Nephron (organoid): ENCODE measurements at regions not wholly inside any gene's neighbourhood (a gene's known extent, or its start where the extent isn't known, plus 50 kb on each side); places are given as distances from the start of the nearest gene placed in this dataset.

Experiments used
- H3K27ac Mint-ChIP-seq, 3 experiments: 2 replicates each; pipeline ENCODE4 v1.8.0; 2020; ENCODE audit warnings: mixed read lengths in 3 of 3, mild to moderate bottlenecking in 2 of 3, moderate library complexity in 1 of 3
- H3K27me3 Mint-ChIP-seq: 2 replicates; pipeline ENCODE4 v1.8.0; 2021; ENCODE audit warnings: low read depth, mild to moderate bottlenecking, moderate library complexity, mixed read lengths
- H3K36me3 Mint-ChIP-seq: 2 replicates; pipeline ENCODE4 v1.8.0; 2020; ENCODE audit warnings: low read depth, mixed read lengths
- H3K4me1 Mint-ChIP-seq: 2 replicates; pipeline ENCODE4 v1.8.0; 2020; ENCODE audit warnings: mixed read lengths
- H3K4me3 Mint-ChIP-seq, 3 experiments: 2 replicates each; pipeline ENCODE4 v1.8.0; 2020; ENCODE audit warnings: mild to moderate bottlenecking in 3 of 3, mixed read lengths in 3 of 3, moderate library complexity in 2 of 3
- H3K9me3 Mint-ChIP-seq: 2 replicates; pipeline ENCODE4 v1.8.0; 2020; ENCODE audit warnings: mixed read lengths
- TF ChIP-seq, protein P1 (sequence below), 3 experiments: fragments of 200-600 bp; sonication (generic); IDR thresholded peaks; one replicate each; pipeline ENCODE4 v1.5.0; 2021; ENCODE audit warnings: antibody characterized with exemption in 3 of 3; ENCODE audit not compliant: unreplicated experiment in 3 of 3

DNA sequence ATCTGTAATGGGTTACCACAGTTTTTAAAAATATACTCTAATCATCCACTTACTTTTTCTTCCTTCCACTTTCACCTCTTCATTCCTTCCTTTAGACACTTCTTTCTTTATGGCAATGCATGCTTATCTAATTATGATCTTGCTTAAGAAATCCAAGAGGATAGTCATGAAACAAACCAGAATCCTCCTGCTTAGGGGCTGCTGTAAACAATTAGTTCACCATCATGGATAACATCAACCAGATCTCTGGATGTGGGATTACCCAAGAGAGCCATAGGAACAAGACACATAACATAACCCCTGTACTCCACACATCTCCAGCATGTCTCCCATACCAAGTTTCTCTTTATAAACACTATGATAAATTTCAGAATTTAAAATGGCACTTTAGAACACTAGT, 713.4 kb upstream of the PTPRD start:
- Mint-ChIP-seq H3K9me3 (no peaks in the 10 kb centered on the region), H3K27me3 (no peaks in the 10 kb centered on the region), H3K36me3 (no peaks in the 10 kb centered on the region), H3K27ac (no peak overlapping the region), H3K4me3 (no peak overlapping the region), H3K4me1 (no peaks in the 10 kb centered on the region)
- TF ChIP-seq, protein P1, sequence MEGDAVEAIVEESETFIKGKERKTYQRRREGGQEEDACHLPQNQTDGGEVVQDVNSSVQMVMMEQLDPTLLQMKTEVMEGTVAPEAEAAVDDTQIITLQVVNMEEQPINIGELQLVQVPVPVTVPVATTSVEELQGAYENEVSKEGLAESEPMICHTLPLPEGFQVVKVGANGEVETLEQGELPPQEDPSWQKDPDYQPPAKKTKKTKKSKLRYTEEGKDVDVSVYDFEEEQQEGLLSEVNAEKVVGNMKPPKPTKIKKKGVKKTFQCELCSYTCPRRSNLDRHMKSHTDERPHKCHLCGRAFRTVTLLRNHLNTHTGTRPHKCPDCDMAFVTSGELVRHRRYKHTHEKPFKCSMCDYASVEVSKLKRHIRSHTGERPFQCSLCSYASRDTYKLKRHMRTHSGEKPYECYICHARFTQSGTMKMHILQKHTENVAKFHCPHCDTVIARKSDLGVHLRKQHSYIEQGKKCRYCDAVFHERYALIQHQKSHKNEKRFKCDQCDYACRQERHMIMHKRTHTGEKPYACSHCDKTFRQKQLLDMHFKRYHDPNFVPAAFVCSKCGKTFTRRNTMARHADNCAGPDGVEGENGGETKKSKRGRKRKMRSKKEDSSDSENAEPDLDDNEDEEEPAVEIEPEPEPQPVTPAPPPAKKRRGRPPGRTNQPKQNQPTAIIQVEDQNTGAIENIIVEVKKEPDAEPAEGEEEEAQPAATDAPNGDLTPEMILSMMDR (IDR thresholded peaks at IDR 0.05; ENCODE audit: unreplicated experiment in 3 of 3): no peak

DNA sequence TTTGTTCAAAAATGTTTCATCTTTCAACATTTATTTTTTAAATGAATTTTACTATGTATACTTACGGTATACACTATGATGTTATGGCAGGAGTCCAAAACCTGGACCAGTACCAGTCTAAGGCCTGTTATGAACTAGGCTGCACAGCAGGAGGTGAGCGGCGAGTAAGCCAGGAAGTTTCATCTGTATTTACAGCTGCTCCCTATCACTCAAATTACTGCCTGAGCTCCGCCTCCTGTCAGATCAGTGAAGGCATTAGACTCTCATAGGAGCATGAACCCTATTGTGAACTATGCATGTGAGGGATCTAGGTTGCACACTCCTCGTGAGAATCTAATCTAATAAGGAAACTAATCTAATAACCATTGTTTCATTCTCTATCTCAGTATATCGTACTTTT, 715.5 kb upstream of the PTPRD start:
- Mint-ChIP-seq H3K27me3 (no peaks in the 10 kb centered on the region), H3K9me3 (no peaks in the 10 kb centered on the region), H3K4me1 (no peaks in the 10 kb centered on the region)

DNA sequence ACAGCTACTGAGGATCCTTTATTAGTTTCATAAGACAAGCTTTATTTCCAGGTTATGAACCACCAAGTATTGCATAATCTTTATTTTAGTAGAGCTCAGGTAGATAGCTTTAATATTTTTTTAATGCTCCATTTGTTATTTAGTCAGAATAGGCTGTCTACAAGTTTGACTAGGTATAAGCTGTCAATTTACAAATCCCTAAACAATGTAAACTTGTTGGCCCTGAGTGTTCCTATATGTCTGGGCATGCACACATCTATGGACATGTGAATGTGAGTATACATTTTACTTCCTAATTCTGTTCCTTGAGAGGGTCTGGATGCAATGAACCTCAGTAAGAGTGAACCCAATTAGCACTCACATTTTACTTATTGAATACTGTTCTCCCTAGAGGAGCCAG, 722.2 kb upstream of the PTPRD start:
- Mint-ChIP-seq H3K36me3 (no peaks in the 10 kb centered on the region), H3K27ac (no peak overlapping the region), H3K4me3 (no peak overlapping the region), H3K27me3 (no peaks in the 10 kb centered on the region), H3K9me3 (no peaks in the 10 kb centered on the region), H3K4me1 (no peaks in the 10 kb centered on the region)
- TF ChIP-seq, protein P1 (IDR thresholded peaks at IDR 0.05; ENCODE audit: unreplicated experiment in 3 of 3): no peak

More for the DNA sequence above, 715.5 kb upstream of the PTPRD start:
- TF ChIP-seq, protein P1 (IDR thresholded peaks at IDR 0.05; ENCODE audit: unreplicated experiment in 3 of 3): no peak
- Mint-ChIP-seq H3K36me3 (no peaks in the 10 kb centered on the region), H3K27ac (no peak overlapping the region), H3K4me3 (no peak overlapping the region)

DNA sequence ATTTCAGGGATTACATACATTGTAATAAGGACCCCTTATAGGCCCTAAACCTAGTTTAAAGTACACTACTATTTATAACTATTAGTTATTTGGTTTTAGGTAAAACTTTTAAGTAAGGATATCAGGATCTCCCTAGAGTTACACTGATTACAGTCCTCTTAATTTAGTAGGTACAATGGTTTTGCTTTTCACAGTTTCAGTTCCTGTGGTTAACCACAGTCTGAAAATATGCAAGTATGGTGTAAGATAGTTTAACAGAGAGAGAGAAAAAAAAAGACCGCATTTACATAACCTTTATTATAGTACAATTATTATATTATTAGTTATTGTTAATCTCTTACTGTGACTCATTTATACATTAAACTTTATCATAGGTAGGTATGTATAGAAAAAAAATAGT, 725.3 kb upstream of the PTPRD start:
- TF ChIP-seq, protein P1 (IDR thresholded peaks at IDR 0.05; ENCODE audit: unreplicated experiment in 3 of 3): no peak
- no peaks in the 10 kb centered on the region for H3K4me1 Mint-ChIP-seq
- no peak overlapping the region for H3K4me3 Mint-ChIP-seq
- no peak overlapping the region for H3K27ac Mint-ChIP-seq
- H3K36me3 Mint-ChIP-seq: no peaks in the 10 kb centered on the region
- H3K27me3 Mint-ChIP-seq: no peaks in the 10 kb centered on the region
- no peaks in the 10 kb centered on the region for H3K9me3 Mint-ChIP-seq

DNA sequence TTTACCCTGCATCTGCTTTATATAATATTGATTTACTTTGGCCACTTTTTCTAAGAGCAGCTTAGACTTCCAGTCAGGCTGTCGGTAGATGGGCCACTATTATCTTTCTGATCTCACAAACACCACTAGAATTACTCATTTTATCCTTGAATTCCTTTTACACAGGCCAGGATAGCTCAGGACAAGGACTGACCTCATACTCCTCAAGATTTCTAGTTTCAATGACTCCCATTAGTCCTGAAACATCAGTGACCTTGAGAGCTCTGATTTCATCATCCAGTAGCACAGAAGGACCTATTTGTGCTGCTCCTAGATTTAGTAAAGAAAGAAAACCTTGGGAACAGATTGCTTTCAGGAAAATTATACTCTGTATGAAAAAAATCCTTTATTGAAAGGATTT, 727.9 kb upstream of the PTPRD start:
- H3K4me1 Mint-ChIP-seq: no peaks in the 10 kb centered on the region

DNA sequence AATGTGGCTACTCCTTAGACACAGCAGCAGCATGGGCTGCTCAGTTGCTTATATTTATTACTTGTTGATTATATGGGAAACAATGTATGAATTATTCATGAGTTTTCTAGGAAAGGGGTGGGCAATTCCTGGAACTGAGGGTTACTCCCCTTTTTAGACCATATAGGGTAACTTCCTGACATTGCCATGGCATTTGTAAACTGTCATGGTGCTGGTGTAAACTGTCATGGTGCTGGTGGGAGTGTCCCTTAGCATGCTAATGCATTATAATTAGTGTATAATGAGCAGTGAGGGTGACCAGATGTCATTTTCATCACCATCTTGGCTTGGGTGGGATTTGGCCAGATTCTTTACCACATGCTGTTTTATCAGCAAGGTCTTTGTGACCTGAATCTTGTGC, 734.6 kb upstream of the PTPRD start:
- H3K27ac Mint-ChIP-seq: no peak overlapping the region
- H3K36me3 Mint-ChIP-seq: no peaks in the 10 kb centered on the region
- no peaks in the 10 kb centered on the region for H3K4me1 Mint-ChIP-seq
- no peak overlapping the region for H3K4me3 Mint-ChIP-seq
- peaks cover 3% of the 10 kb centered on the region for H3K27me3 Mint-ChIP-seq
- TF ChIP-seq, protein P1 (IDR thresholded peaks at IDR 0.05; ENCODE audit: unreplicated experiment in 3 of 3): no peak
- H3K9me3 Mint-ChIP-seq: no peaks in the 10 kb centered on the region

More for the DNA sequence above, 727.9 kb upstream of the PTPRD start:
- TF ChIP-seq, protein P1 (IDR thresholded peaks at IDR 0.05; ENCODE audit: unreplicated experiment in 3 of 3): no peak
- Mint-ChIP-seq H3K27ac (no peak overlapping the region), H3K36me3 (no peaks in the 10 kb centered on the region), H3K27me3 (no peaks in the 10 kb centered on the region), H3K9me3 (no peaks in the 10 kb centered on the region), H3K4me3 (no peak overlapping the region)
